Middle frontal gyrus (tissue), 1 donor: ENCODE measurements at regions not wholly inside any gene's neighbourhood (a gene's known extent, or its start where the extent isn't known, plus 50 kb on each side); places are given as distances from the start of the nearest gene placed in this dataset.
"Not testable (repeated sequence)": the region's sequence is repeated elsewhere in the genome, so short reads cannot be mapped to it uniquely, and the experiment has no call there.

Experiments used
- DNase-seq: peaks from one replicate; pipeline ENCODE4 v3.0.0-alpha.2; 2015; ENCODE audit warnings: low spot score; ENCODE audit errors: extremely low spot score

GRCh38 chr10:21406595-21407193, 118.8 kb downstream of the SKIDA1 start:
- DNase-seq, result no peak

GRCh38 chr10:21405981-21406380, 119.5 kb downstream of the SKIDA1 start:
- DNase-seq, result no peak

- DNase-seq, result no peak
Observed at GRCh38 chr10:21403256-21404015, 122.0 kb downstream of the SKIDA1 start.

GRCh38 chr10:21402606-21403083, 122.8 kb downstream of the SKIDA1 start:
- DNase-seq, result no peak

- DNase-seq, result no peak
Observed at GRCh38 chr10:21401196-21401595, 124.3 kb downstream of the SKIDA1 start.

GRCh38 chr10:21399392-21400035, 126.0 kb downstream of the SKIDA1 start:
- DNase-seq, result no peak

- DNase-seq, result no peak
Observed at GRCh38 chr10:21398563-21399231, 126.8 kb downstream of the SKIDA1 start.

- DNase-seq, result no peak
Observed at GRCh38 chr10:21396889-21397288, 128.6 kb downstream of the SKIDA1 start.

GRCh38 chr10:21393931-21394330, 131.6 kb downstream of the SKIDA1 start:
- no peak for DNase-seq

GRCh38 chr10:21388589-21388988, 136.9 kb downstream of the SKIDA1 start:
- no peak for DNase-seq

GRCh38 chr10:21387868-21388267, 137.6 kb downstream of the SKIDA1 start:
- DNase-seq, result no peak

GRCh38 chr10:21385996-21386585, 139.4 kb downstream of the SKIDA1 start:
- DNase-seq, result no peak

GRCh38 chr10:21385536-21385935, 139.9 kb downstream of the SKIDA1 start:
- DNase-seq, result no peak

GRCh38 chr10:21379143-21379542, 146.3 kb downstream of the SKIDA1 start:
- DNase-seq, result no peak

GRCh38 chr10:21375274-21375673, 150.2 kb downstream of the SKIDA1 start:
- not testable (repeated sequence) for DNase-seq

- DNase-seq, result not testable (repeated sequence)
Observed at GRCh38 chr10:21373881-21374280, 151.6 kb downstream of the SKIDA1 start.

- no peak for DNase-seq
Observed at GRCh38 chr10:21372651-21373410, 152.7 kb downstream of the SKIDA1 start.

- DNase-seq, result no peak
Observed at GRCh38 chr10:21369697-21370096, 155.8 kb downstream of the SKIDA1 start.

- DNase-seq, result no peak
Observed at GRCh38 chr10:21368728-21369425, 156.6 kb downstream of the SKIDA1 start.

GRCh38 chr10:21368022-21368582, 157.4 kb downstream of the SKIDA1 start:
- no peak for DNase-seq
